Small intestine (tissue), 7 donors: ENCODE measurements at regions not wholly inside any gene's neighbourhood (a gene's known extent, or its start where the extent isn't known, plus 50 kb on each side); places are given as distances from the start of the nearest gene placed in this dataset.

Experiments
- DNase-seq, 2 donors: peaks; one replicate each; pipeline versions ENCODE4 v3.0.0 to v3.0.0-alpha.2; 2013
- FAIRE-seq: peaks from 2 replicates; lab custom pipeline; 2012; peaks lifted over from hg19 to GRCh38; lab: Jason Lieb, UNC
- H3K27ac ChIP-seq, 3 donors: one replicate each; pipeline ENCODE4 v1.5.1; 2013; ENCODE audit warnings: low read length in 2 of 3, mild to moderate bottlenecking in 2 of 3, control low read depth in 1 of 3, inconsistent platforms in 1 of 3, low read depth in 1 of 3, moderate library complexity in 1 of 3
- H3K27me3 ChIP-seq, 3 donors: one replicate each; pipeline ENCODE4 v1.6.1; 2013; ENCODE audit warnings: low read length in 3 of 3, inconsistent platforms in 1 of 3; ENCODE audit not compliant: control insufficient read depth in 3 of 3, insufficient read depth in 3 of 3
- H3K36me3 ChIP-seq, 3 donors: one replicate each; pipeline ENCODE4 v1.6.1; 2013; ENCODE audit warnings: low read length in 3 of 3, inconsistent platforms in 1 of 3, low read depth in 1 of 3, mild to moderate bottlenecking in 1 of 3, moderate library complexity in 1 of 3; ENCODE audit not compliant: control insufficient read depth in 3 of 3, insufficient read depth in 2 of 3
- H3K4me1 ChIP-seq, 3 donors: one replicate each; pipeline ENCODE4 v1.6.1; 2013; ENCODE audit warnings: low read length in 2 of 3, inconsistent platforms in 1 of 3, low read depth in 1 of 3, mild to moderate bottlenecking in 1 of 3, moderate library complexity in 1 of 3; ENCODE audit not compliant: control insufficient read depth in 3 of 3, insufficient read depth in 2 of 3
- H3K4me3 ChIP-seq, 3 donors: one replicate each; pipeline ENCODE4 v1.5.1; 2013; ENCODE audit warnings: low read length in 3 of 3, control low read depth in 1 of 3, inconsistent platforms in 1 of 3, low read depth in 1 of 3, mild to moderate bottlenecking in 1 of 3, moderate library complexity in 1 of 3
- H3K9me3 ChIP-seq, 2 donors: one replicate each; pipeline ENCODE4 v1.6.1; 2013; ENCODE audit warnings: low read depth in 1 of 2, low read length in 1 of 2; ENCODE audit not compliant: control insufficient read depth in 2 of 2, insufficient read depth in 1 of 2
- WGBS, 3 donors: extraction: QIAGEN DNeasy Blood & Tissue Kit; methylation state at CpG; one replicate each; pipeline ENCODE4 v1.1.7; 2013; 5-methylcytosine and 5-hydroxymethylcytosine counted together
- donor health status: healthy with polysubstance abuse.
- donor health status: control.
- donor health status: control.
- donor health status: Bipolar disorder and iron deficiency.
- donor health status: healthy.

- 83 to 88% (median 85%) methylated on average over 1 of the region's 1 CpG for WGBS, 3 donors
- FAIRE-seq: no peak
Observed at GRCh38 chr3:102226463-102226862, 208.4 kb upstream of the ZPLD1 start.

GRCh38 chr3:102229062-102229655 is 205.7 kb upstream of the ZPLD1 start:
- no peak overlapping the region for H3K27ac ChIP-seq
- FAIRE-seq (no peak), DNase-seq (peak; percentile 86 to 88)
- WGBS, 3 donors: 25 to 27% (median 25%) methylated on average over 7 of the region's 7 CpGs
- H3K27me3 ChIP-seq: no peaks in the 10 kb centered on the region
- no peaks in the 10 kb centered on the region for H3K9me3 ChIP-seq
- H3K4me3 ChIP-seq: no peak overlapping the region
- peaks cover 0 to 2% (median 0%) of the 10 kb centered on the region in 3 donors for H3K4me1 ChIP-seq
- H3K36me3 ChIP-seq: no peaks in the 10 kb centered on the region

More at GRCh38 chr3:102226463-102226862, 208.4 kb upstream of the ZPLD1 start:
- Histone ChIP-seq H3K4me1 (peaks cover 0 to 8% (median 0%) of the 10 kb centered on the region in 3 donors), H3K4me3 (no peak overlapping the region), H3K9me3 (no peaks in the 10 kb centered on the region), H3K27ac (no peak overlapping the region), H3K27me3 (no peaks in the 10 kb centered on the region), H3K36me3 (no peaks in the 10 kb centered on the region)
- no peak for DNase-seq

GRCh38 chr3:102230057-102230456 is 204.8 kb upstream of the ZPLD1 start:
- WGBS, 3 donors: 87 to 96% (median 93%) methylated on average over 2 of the region's 2 CpGs

GRCh38 chr3:102233881-102234280 is 200.9 kb upstream of the ZPLD1 start:
- H3K36me3 ChIP-seq: no peaks in the 10 kb centered on the region
- no peak overlapping the region for H3K27ac ChIP-seq
- peaks cover 0 to under 1% (median 0%) of the 10 kb centered on the region in 3 donors for H3K4me1 ChIP-seq
- 61 to 84% (median 74%) methylated on average over 1 of the region's 1 CpG for WGBS, 3 donors
- H3K4me3 ChIP-seq: no peak overlapping the region
- H3K9me3 ChIP-seq: no peaks in the 10 kb centered on the region
- DNase-seq (no peak), FAIRE-seq (no peak)
- no peaks in the 10 kb centered on the region for H3K27me3 ChIP-seq

More at GRCh38 chr3:102230057-102230456, 204.8 kb upstream of the ZPLD1 start:
- Histone ChIP-seq H3K9me3 (no peaks in the 10 kb centered on the region), H3K4me3 (no peak overlapping the region), H3K36me3 (no peaks in the 10 kb centered on the region), H3K4me1 (peaks cover 0 to 2% (median 0%) of the 10 kb centered on the region in 3 donors), H3K27me3 (no peaks in the 10 kb centered on the region), H3K27ac (no peak overlapping the region)
- DNase-seq: no peak
- no peak for FAIRE-seq

- FAIRE-seq: no peak
- H3K4me3 ChIP-seq: no peak overlapping the region
- H3K36me3 ChIP-seq: no peaks in the 10 kb centered on the region
- no peaks in the 10 kb centered on the region for H3K27me3 ChIP-seq
- H3K9me3 ChIP-seq: no peaks in the 10 kb centered on the region
- 39 to 49% (median 42%) methylated on average over 5 of the region's 5 CpGs for whole genome bisulfite sequencing, 3 donors
- H3K27ac ChIP-seq: no peak overlapping the region
- peak; percentile 51 to 52 for DNase-seq
- H3K4me1 ChIP-seq: no peaks in the 10 kb centered on the region
Observed at GRCh38 chr3:102235679-102236078, 199.1 kb upstream of the ZPLD1 start.

GRCh38 chr3:102237181-102237580 is 197.6 kb upstream of the ZPLD1 start:
- Histone ChIP-seq H3K27me3 (no peaks in the 10 kb centered on the region), H3K4me1 (no peaks in the 10 kb centered on the region), H3K4me3 (no peak overlapping the region), H3K36me3 (no peaks in the 10 kb centered on the region), H3K9me3 (no peaks in the 10 kb centered on the region), H3K27ac (no peak overlapping the region)
- peak in 1 of 2 donors; percentile 25 for DNase-seq
- WGBS, 3 donors: 78 to 81% (median 78%) methylated on average over 3 of the region's 3 CpGs
- no peak for FAIRE-seq

- no peaks in the 10 kb centered on the region for H3K9me3 ChIP-seq
- H3K27me3 ChIP-seq: no peaks in the 10 kb centered on the region
- H3K4me1 ChIP-seq: no peaks in the 10 kb centered on the region
- no peak for FAIRE-seq
- no peak overlapping the region for H3K27ac ChIP-seq
- no peak overlapping the region for H3K4me3 ChIP-seq
- H3K36me3 ChIP-seq: no peaks in the 10 kb centered on the region
- WGBS, 3 donors: 66 to 97% (median 86%) methylated on average over 2 of the region's 2 CpGs
- no peak for DNase-seq
Observed at GRCh38 chr3:102237838-102238237, 197.0 kb upstream of the ZPLD1 start.

GRCh38 chr3:102238362-102238761 is 196.5 kb upstream of the ZPLD1 start:
- FAIRE-seq: no peak
- Histone ChIP-seq H3K27ac (no peak overlapping the region), H3K36me3 (no peaks in the 10 kb centered on the region), H3K27me3 (no peaks in the 10 kb centered on the region), H3K4me3 (no peak overlapping the region), H3K4me1 (no peaks in the 10 kb centered on the region), H3K9me3 (no peaks in the 10 kb centered on the region)
- DNase-seq: peak; percentile 9 to 15

- 75 to 93% (median 92%) methylated on average over 1 of the region's 1 CpG for WGBS, 3 donors
- H3K36me3 ChIP-seq: no peaks in the 10 kb centered on the region
- FAIRE-seq (no peak), DNase-seq (no peak)
- H3K27me3 ChIP-seq: no peaks in the 10 kb centered on the region
- H3K27ac ChIP-seq: no peak overlapping the region
- no peak overlapping the region for H3K4me3 ChIP-seq
- H3K9me3 ChIP-seq: no peaks in the 10 kb centered on the region
- no peaks in the 10 kb centered on the region for H3K4me1 ChIP-seq
Observed at GRCh38 chr3:102240720-102241119, 194.1 kb upstream of the ZPLD1 start.
